ENCODE measurements at regions not wholly inside any gene's neighbourhood (a gene's known extent, or its start where the extent isn't known, plus 50 kb on each side); places are given as distances from the start of the nearest gene placed in this dataset.

DNA sequence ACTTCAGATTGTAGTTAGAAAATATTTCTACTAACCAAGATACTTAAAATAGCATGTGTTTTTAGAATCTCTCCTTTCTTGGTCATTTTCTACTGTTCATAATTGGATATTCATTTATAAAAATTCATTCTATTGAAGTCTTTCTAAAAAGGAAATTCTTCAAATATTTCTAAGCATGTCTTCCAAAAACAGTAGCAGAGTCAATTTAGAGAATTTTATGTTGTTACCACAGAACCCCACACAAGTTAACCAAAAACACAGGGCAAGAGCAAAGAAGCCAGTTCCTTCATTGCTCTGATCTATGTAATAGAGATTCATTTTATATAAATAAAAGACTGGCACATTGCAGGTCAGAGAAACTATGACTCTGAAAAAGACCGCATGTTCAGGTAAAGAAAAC, 345.1 kb upstream of the PITX2 start:
- Histone ChIP-seq H2AK9ac (replicated peaks; ENCODE audit: low read depth, low read length, poor library complexity) (no peak overlapping the region), H3K79me1 (ENCODE audit: low read depth in 1 of 2, low read length in 2 of 2) (no peaks in the 10 kb centered on the region), H3K9ac (ENCODE audit: low read depth, low read length) (no peak overlapping the region), H3K36me3 (ENCODE audit: control insufficient read depth, insufficient read depth, low read length) (no peaks in the 10 kb centered on the region), H3K18ac (ENCODE audit: low read depth, low read length) (no peak overlapping the region), H2BK5ac (ENCODE audit: low read depth, low read length, poor library complexity, severe bottlenecking) (no peak overlapping the region), H2AFZ (replicated peaks; ENCODE audit: low read length, poor library complexity) (no peak overlapping the region), H4K8ac (ENCODE audit: low read depth in 2 of 2, low read length in 2 of 2) (no peak overlapping the region), H2BK15ac (ENCODE audit: low read depth, low read length) (no peak overlapping the region), H3K4me1 (ENCODE audit: control insufficient read depth, insufficient read depth, low read length) (no peaks in the 10 kb centered on the region), H4K5ac (ENCODE audit: low read depth, low read length) (no peak overlapping the region), H3K14ac (replicated peaks; ENCODE audit: low read depth, low read length) (no peak overlapping the region), H3K4me3 (ENCODE audit: insufficient read depth, low read depth, low read length) (no peak overlapping the region), H2AK5ac (ENCODE audit: low read depth, low read length) (no peak overlapping the region), H3K9me1 (ENCODE audit: insufficient read depth, low read length) (no peaks in the 10 kb centered on the region), H3K4ac (ENCODE audit: low read depth, low read length) (no peak overlapping the region), H4K20me1 (ENCODE audit: insufficient read depth, low read length) (no peaks in the 10 kb centered on the region), H4K91ac (ENCODE audit: insufficient read depth, low read depth, low read length) (no peak overlapping the region), H3K27me3 (ENCODE audit: control insufficient read depth, insufficient read depth, low read length) (peaks cover 2% of the 10 kb centered on the region; the same call in 1 of the 2 replicates), H3K9me3 (ENCODE audit: control insufficient read depth, insufficient read depth, low read length) (no peaks in the 10 kb centered on the region), H3K23ac (ENCODE audit: low read depth, low read length) (no peak overlapping the region), H2BK120ac (ENCODE audit: low read depth, low read length) (no peak overlapping the region), H3K4me2 (ENCODE audit: low read depth, low read length) (no peak overlapping the region), H3K56ac (ENCODE audit: extremely low read depth, insufficient read depth, low read length) (no peak overlapping the region), H2BK20ac (ENCODE audit: low read depth, low read length) (no peak overlapping the region), H3K27ac (ENCODE audit: insufficient read depth, low read length) (no peak overlapping the region)
- ATAC-seq (ENCODE audit: low read depth) = no peak
- intact Hi-C loops (cut with micrococcal nuclease) = no loop called here
- POLR2A ChIA-PET (ENCODE audit: unreplicated experiment) = no interaction called here
- no peak for DNase-seq
- dilution Hi-C loops (cut with HindIII; ENCODE audit: low sequenced_read_pairs, unreplicated experiment) = no loop called here
- no CpG with 5 or more reads among the region's 1 CpG for WGBS, 2 experiments (ENCODE audit: extremely low coverage in 2 of 2, insufficient read length in 1 of 2)
- CTCF ChIA-PET = no interaction called here
- no TSS peak for BruUV-seq (replicated peaks)
- in situ Hi-C loops (cut with MboI; ENCODE audit: low sequenced_read_pairs) = loop anchor here (25.0 kb wide), 1 partner anchor 669 kb away; no protein-coding TSS in a partner anchor
- TF ChIP-seq BHLHE40 (IDR thresholded peaks at IDR 0.05; ENCODE audit: low read depth, low read length) (no peak), MAFK (IDR thresholded peaks at IDR 0.05; ENCODE audit: low read depth, low read length) (no peak), NFE2L2 (IDR thresholded peaks at IDR 0.05; ENCODE audit: low read depth, low read length) (no peak), POLR2A (IDR thresholded peaks at IDR 0.05; ENCODE audit: low read depth, low read length) (no peak), SMC3 (IDR thresholded peaks at IDR 0.05; ENCODE audit: low read depth, low read length) (no peak), MAZ (IDR thresholded peaks at IDR 0.05; ENCODE audit: borderline replicate concordance, low read depth, low read length) (no peak), CEBPB (IDR thresholded peaks at IDR 0.05; ENCODE audit: low read depth, low read length) (no peak), RFX5 (IDR thresholded peaks at IDR 0.05; ENCODE audit: low read depth, low read length) (no peak), CTCF (conservative IDR thresholded peaks at IDR 0.05; ENCODE audit: low read depth, low read length) (no peak), FOS (IDR thresholded peaks at IDR 0.05; ENCODE audit: low read depth, low read length) (no peak), RCOR1 (IDR thresholded peaks at IDR 0.05; ENCODE audit: insufficient replicate concordance, low read length) (no peak)

All from IMR-90 (cell line).